Upper lobe of left lung (tissue), 6 donors: ENCODE measurements at regions not wholly inside any gene's neighbourhood (a gene's known extent, or its start where the extent isn't known, plus 50 kb on each side); places are given as distances from the start of the nearest gene placed in this dataset.
A peak's percentile ranks its signal among the peaks of the same experiment; 100 is the strongest.

Experiments
- ATAC-seq, 2 donors: fragments of 200-7000 bp; cut with Tn5 transposase; one replicate each; pipeline ENCODE4 v1.9.1; 2022; ENCODE audit warnings: mild to moderate bottlenecking in 2 of 2, moderate library complexity in 2 of 2; ENCODE audit not compliant: low FRiP score in 2 of 2
- DNase-seq, 2 donors: peaks; one replicate each; pipeline ENCODE4 v3.0.0-alpha.2; 2019 to 2020
- H3K27ac ChIP-seq, 4 donors: fragments of 200-600 bp; sonication (generic); one replicate each; pipeline ENCODE4 v1.5.1; 2016 to 2019
- H3K27me3 ChIP-seq, 4 donors: fragments of 200-600 bp; sonication (generic); one replicate each; pipeline ENCODE4 v1.5.1; 2017 to 2019
- H3K36me3 ChIP-seq, 4 donors: fragments of 200-600 bp; sonication (generic); one replicate each; pipeline ENCODE4 v1.5.1; 2016 to 2019
- H3K4me1 ChIP-seq, 4 donors: fragments of 200-600 bp; sonication (generic); one replicate each; pipeline ENCODE4 v1.5.1; 2018 to 2019
- H3K4me3 ChIP-seq, 4 donors: fragments of 200-600 bp; sonication (generic); one replicate each; pipeline ENCODE4 v1.5.1; 2017 to 2019; ENCODE audit warnings: mild to moderate bottlenecking in 2 of 4, moderate library complexity in 1 of 4
- H3K9me3 ChIP-seq, 4 donors: fragments of 200-600 bp; sonication (generic); one replicate each; pipeline ENCODE4 v1.5.1; 2018 to 2019
- EP300 ChIP-seq, 4 donors: sonication (generic); formaldehyde crosslinking; IDR thresholded peaks; one replicate each; pipeline ENCODE4 v1.5.1; 2017; ENCODE audit warnings: antibody characterized with exemption in 4 of 4, control low read depth in 2 of 4
- POLR2A ChIP-seq, 4 donors: fragments of 450-650 bp; IDR thresholded peaks; one replicate each; pipeline ENCODE4 v1.5.1; 2016 to 2017; ENCODE audit warnings: antibody characterized with exemption in 4 of 4, mild to moderate bottlenecking in 2 of 4
- POLR2AphosphoS5 ChIP-seq, 2 donors: sonication (generic); formaldehyde crosslinking; IDR thresholded peaks; one replicate each; pipeline ENCODE4 v1.5.1; 2017; ENCODE audit warnings: antibody characterized with exemption in 2 of 2
- WGBS, 2 donors: methylation state at CpG; one replicate each; pipeline ENCODE4 v1.1.5; 2017 to 2018; 5-methylcytosine and 5-hydroxymethylcytosine counted together
- TF ChIP-seq, protein P1 (sequence below), 6 experiments: fragments of 450-650 bp in 4 of 6; fragments of 200-600 bp in 2 of 6; sonication (generic) in 2 of 6; IDR thresholded peaks; one replicate each; pipeline ENCODE4 v1.5.1; 2016 to 2019; ENCODE audit warnings: antibody characterized with exemption in 6 of 6
- donor health status: DM: no; HTN: no; CAD: no; lungs with moderate emphysema.
- donor health status: DM: no; HTN: yes; CAD: no; lungs with severe emphysema.

DNA sequence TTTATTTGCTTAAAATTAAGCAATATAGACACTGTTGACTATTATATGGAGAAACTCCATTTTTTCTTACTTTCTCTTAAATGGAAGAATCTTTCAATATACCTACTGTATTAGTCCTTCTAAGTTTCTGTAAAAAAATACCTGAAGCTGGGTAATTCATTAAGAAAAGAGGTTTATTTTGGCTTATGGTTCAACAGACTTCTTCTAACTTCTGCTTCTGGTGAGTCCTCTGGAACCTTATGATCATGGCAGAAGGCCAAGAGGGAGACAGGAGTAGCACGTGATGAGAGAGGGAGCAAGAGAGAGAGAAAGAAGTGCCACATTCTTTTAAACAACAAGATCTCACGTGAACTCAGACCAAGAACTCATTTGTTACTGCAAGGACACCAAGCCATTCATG lies 573.3 kb downstream of the MCTP2 start:
- Histone ChIP-seq H3K4me1 (no peaks in the 10 kb centered on the region), H3K4me3 (no peak overlapping the region), H3K9me3 (peaks cover 0 to 4% (median 0%) of the 10 kb centered on the region in 4 donors), H3K27me3 (no peaks in the 10 kb centered on the region), H3K27ac (no peak overlapping the region), H3K36me3 (no peaks in the 10 kb centered on the region)
- no peak for ATAC-seq
- WGBS, 2 donors: 42 to 50% methylated on average over 2 of the region's 2 CpGs
- TF ChIP-seq EP300 (IDR thresholded peaks at IDR 0.05) (no peak), POLR2A (IDR thresholded peaks at IDR 0.05) (no peak), POLR2AphosphoS5 (IDR thresholded peaks at IDR 0.05) (no peak)
- TF ChIP-seq, protein P1, sequence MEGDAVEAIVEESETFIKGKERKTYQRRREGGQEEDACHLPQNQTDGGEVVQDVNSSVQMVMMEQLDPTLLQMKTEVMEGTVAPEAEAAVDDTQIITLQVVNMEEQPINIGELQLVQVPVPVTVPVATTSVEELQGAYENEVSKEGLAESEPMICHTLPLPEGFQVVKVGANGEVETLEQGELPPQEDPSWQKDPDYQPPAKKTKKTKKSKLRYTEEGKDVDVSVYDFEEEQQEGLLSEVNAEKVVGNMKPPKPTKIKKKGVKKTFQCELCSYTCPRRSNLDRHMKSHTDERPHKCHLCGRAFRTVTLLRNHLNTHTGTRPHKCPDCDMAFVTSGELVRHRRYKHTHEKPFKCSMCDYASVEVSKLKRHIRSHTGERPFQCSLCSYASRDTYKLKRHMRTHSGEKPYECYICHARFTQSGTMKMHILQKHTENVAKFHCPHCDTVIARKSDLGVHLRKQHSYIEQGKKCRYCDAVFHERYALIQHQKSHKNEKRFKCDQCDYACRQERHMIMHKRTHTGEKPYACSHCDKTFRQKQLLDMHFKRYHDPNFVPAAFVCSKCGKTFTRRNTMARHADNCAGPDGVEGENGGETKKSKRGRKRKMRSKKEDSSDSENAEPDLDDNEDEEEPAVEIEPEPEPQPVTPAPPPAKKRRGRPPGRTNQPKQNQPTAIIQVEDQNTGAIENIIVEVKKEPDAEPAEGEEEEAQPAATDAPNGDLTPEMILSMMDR (IDR thresholded peaks at IDR 0.05): no peak
- no peak for DNase-seq

DNA sequence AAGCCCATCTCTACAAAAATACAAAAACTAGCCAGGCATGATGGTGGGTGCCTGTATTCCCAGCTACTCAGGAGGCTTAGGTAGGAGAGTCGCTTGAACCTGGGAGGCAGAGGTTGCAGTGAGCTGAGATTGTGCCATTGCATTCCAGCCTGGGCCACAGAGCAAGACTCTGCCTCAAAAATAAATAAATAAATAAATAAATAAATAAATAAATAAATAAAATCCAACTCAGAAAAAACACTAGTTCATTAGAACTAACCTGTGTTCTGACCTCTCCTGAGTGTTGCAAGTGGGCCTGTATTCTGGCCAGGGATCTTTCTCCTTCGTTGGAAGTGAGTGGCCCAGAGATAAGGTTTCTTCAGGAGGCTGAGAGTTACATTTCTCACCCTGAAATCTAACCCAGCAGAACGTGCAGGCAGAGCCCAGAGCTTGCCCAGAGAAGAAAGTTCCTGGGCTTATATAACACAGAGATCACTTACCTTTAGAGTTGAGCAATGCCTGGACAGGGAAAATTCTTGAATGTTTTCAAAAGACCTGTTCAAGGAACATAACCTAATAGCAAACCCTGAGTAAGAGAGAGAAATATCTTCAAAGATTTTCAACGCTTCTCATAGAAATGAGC lies 583.9 kb downstream of the MCTP2 start:
- DNase-seq (no peak), ATAC-seq (no peak)
- Histone ChIP-seq H3K27me3 (no peaks in the 10 kb centered on the region), H3K36me3 (no peaks in the 10 kb centered on the region), H3K4me3 (no peak overlapping the region), H3K27ac (no peak overlapping the region), H3K9me3 (no peaks in the 10 kb centered on the region), H3K4me1 (no peaks in the 10 kb centered on the region)
- TF ChIP-seq, protein P1 (IDR thresholded peaks at IDR 0.05): no peak
- no peak for TF ChIP-seq EP300 (IDR thresholded peaks at IDR 0.05)
- no peak for TF ChIP-seq POLR2A (IDR thresholded peaks at IDR 0.05)
- no peak for TF ChIP-seq POLR2AphosphoS5 (IDR thresholded peaks at IDR 0.05)
- WGBS, 2 donors: 57 to 59% methylated on average over 4 of the region's 4 CpGs

DNA sequence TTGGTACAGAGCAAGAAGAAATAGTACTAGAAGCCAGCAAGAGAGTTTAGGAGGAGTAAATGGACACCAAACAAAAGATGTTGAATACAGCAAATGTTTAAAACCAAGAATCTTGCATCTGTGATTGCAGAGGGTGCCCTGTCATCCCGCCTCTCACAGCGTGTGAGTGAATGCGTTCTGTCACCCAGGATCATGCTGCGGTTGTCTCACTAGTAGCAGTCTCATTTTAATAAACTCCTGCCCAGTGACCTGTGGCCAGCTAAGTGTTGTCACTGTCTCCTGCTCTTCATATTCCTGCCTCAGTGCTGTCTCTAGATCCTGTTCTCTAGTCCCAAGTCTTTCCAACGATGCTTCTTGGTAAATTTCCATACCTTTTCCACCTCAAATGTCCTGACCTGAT lies 584.6 kb downstream of the MCTP2 start:
- WGBS, 2 donors: 89 to 92% methylated on average over 5 of the region's 5 CpGs
- Histone ChIP-seq H3K4me1 (no peaks in the 10 kb centered on the region), H3K36me3 (no peaks in the 10 kb centered on the region), H3K9me3 (no peaks in the 10 kb centered on the region), H3K4me3 (no peak overlapping the region), H3K27me3 (no peaks in the 10 kb centered on the region), H3K27ac (no peak overlapping the region)
- ATAC-seq: no peak
- no peak for DNase-seq
- no peak for TF ChIP-seq POLR2A (IDR thresholded peaks at IDR 0.05)
- TF ChIP-seq, protein P1 (IDR thresholded peaks at IDR 0.05): no peak
- TF ChIP-seq EP300 (IDR thresholded peaks at IDR 0.05): no peak
- TF ChIP-seq POLR2AphosphoS5 (IDR thresholded peaks at IDR 0.05): no peak

DNA sequence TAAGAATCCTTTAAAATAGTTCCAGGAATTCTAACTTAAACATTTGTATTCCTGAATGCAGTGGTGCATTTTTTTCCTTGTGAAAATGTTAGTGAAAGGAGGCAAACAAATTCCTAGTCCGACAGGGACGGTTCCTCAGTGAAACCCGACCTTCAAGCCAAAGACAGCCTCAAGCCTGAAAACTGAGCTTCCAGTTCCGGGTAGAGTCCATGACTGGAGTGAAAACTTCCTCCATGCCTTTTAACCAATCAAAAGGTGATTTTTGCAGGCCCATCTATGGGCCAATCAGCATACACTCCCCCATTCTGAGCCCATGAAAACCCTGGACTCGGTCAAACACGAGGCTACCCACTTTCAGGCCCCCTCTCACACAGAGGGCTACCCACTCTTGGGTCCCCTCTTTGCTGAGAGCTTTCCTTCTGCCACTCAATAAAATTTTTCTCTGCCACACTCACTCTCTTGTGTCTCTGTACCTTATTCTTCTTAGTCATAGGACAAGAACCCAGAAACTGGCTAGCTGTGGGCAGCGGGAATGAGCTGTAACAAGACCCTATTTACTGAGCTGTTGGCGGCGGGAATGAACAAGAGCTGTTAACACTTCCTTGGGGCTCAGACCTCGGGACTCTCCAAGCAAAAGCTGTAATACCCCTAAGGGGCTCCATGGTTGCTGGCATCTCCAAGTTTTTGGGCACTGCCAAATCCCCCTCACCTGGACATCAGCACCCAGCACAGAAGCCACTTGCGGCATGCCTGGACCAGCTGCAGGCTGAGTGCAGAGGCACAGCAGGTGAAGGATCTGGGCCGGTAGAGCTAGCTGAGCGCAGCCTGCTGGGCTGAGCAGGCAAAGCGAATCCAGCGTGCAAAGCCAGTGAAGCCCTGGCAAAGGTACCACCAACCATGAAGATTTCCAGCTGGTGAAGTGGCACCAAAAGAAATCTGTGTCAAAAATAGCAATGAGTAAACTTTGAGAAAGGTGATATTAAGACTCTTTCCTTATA lies 598.8 kb downstream of the MCTP2 start:
- Histone ChIP-seq H3K4me1 (no peaks in the 10 kb centered on the region), H3K27ac (no peak overlapping the region), H3K36me3 (no peaks in the 10 kb centered on the region), H3K9me3 (peaks cover 0 to 5% (median 0%) of the 10 kb centered on the region in 4 donors), H3K4me3 (no peak overlapping the region), H3K27me3 (no peaks in the 10 kb centered on the region)
- WGBS, 2 donors: 90 to 95% methylated on average over 14 to 15 of the region's 15 CpGs
- DNase-seq (peak in 1 of 2 donors; percentile 27), ATAC-seq (no peak)
- TF ChIP-seq EP300 (IDR thresholded peaks at IDR 0.05) (no peak), POLR2A (IDR thresholded peaks at IDR 0.05) (no peak), POLR2AphosphoS5 (IDR thresholded peaks at IDR 0.05) (no peak)
- TF ChIP-seq, protein P1 (IDR thresholded peaks at IDR 0.05): no peak
